ENCODE measurements at regions not wholly inside any gene's neighbourhood (a gene's known extent, or its start where the extent isn't known, plus 50 kb on each side); places are given as distances from the start of the nearest gene placed in this dataset.

- TF ChIP-seq CTCF (IDR thresholded peaks at IDR 0.05) (no peak), POLR2A (IDR thresholded peaks at IDR 0.05) (no peak)
Measured at GRCh38 chr7:126083014-126083413, 1153.4 kb upstream of the POT1 start.
